Kidney tubule cell (primary cell): ENCODE measurements at regions not wholly inside any gene's neighbourhood (a gene's known extent, or its start where the extent isn't known, plus 50 kb on each side); places are given as distances from the start of the nearest gene placed in this dataset.

Experiments
- DNase-seq: peaks from one replicate; pipeline ENCODE4 v3.0.0-alpha.2; 2018; ENCODE audit warnings: low spot score

DNA sequence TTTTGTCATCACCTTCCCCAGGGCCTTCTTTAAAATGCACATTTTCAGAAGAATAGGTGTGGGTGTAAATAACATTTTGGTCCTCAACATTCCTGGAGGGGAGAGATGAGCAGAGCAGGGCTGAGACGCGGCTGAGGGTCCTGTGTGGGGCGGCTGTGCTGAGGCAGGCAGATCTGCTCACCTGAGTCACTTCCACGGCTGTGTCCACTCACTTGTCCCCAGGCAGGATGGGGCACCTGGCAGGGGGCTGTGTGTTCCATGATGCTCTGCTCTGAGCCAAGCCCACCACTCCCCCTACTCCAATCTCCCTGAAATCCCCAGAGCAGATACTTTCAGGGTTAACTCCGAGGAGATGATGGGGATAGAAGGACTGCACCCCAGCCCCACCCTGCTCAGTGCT lies 93.8 kb downstream of the GLRX3 start:
- DNase-seq: no peak

DNA sequence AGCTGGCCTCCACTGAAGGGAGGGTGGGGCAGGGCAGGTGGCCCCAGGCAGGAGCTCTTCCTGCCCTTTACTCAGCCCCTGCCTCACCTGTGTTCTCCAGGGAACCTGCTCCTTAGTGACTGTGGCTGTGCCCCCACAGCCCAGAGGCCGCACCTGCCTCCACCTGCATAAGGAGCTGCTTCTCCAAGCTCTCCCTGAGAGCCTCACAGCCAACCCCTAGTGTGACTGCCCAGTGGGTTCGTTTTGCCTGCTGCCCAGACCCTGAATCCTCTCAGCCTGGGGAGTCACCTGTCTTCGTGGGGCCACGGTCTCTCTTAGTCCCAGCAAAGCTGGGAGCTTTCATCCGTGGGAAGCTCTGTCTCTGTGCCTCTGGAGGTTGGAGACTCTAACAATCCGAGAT lies 94.4 kb downstream of the GLRX3 start:
- DNase-seq: no peak

DNA sequence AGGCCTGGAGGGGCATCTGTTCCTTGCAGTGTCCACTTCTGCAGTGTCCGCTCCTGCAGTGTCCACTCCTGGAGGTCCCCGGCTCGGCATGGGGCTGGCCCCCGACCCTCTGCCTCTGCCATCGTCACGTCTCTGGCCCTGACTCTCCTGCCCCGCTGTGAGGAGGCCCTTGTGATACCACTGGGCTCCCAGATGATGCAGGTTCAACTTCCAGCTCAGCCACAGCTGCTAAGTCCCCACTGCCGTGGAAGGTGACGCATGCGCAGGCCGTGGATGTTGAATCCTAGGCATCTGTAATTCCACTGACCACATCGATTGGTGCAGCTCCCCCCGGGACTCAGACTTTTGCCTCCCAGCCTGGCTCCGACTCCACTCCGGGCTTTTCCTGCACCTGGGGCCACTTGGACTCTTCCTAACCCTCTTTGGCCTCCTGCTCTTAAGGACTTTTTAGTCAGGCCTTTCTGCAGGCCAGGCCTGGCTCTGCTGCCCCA lies 95.1 kb downstream of the GLRX3 start:
- DNase-seq: no peak

DNA sequence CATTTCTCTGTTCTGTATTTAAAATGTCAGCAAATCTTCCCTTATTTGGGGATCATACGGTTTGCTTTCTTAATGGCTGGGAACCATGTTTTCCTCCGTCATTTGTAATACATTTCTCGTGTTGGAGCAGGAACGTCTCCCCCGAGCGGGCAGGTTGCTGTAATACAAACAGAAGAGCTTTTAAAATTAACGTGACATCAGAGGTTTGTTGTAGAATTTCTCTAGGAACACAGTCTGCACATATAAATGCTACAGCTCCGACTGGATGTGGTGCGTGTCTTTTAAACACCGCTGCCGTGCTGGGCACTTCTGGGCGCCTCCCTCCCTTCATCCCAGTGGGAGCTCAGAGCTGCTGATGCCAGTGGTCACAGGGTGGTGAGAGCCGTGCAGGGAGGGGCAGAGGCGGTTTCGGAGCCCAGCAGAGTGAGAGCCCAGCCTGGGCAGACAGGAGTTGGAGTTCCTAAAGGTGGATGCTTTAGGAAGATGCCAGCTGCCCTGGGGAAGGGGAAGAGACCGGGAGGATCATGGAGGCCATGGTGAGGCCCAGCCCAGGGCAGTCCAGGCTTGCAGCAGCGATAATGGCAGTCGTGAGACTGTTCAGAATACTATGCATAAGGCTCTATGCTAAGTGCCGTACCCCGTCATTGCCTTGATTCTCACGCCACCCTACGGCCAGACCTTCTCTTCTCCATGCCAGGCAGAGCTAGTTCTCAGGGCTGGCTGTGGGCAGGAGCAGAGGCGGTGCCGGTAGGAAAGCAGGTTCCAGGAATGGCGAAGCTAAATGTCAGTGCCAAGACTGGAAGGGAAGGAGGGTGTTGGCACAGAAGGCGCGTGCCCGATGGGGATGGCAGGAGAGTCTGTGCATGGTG lies 96.2 kb downstream of the GLRX3 start:
- no peak for DNase-seq

DNA sequence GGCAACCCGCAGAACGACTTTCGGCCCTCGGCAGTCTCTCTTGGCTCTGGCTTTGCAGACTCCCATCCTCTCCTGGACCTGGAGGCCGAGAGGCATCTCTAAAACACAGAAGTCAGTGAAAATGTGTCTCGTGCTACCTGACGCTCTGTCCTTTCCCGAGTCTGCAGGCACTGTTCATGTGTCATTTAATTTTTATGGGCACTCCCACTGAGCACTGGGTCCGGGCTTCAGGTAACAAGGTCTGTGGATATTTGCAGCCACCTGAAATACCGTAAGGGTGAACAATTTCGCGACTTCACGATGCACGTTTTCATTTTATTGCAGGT lies 96.8 kb downstream of the GLRX3 start:
- no peak for DNase-seq

DNA sequence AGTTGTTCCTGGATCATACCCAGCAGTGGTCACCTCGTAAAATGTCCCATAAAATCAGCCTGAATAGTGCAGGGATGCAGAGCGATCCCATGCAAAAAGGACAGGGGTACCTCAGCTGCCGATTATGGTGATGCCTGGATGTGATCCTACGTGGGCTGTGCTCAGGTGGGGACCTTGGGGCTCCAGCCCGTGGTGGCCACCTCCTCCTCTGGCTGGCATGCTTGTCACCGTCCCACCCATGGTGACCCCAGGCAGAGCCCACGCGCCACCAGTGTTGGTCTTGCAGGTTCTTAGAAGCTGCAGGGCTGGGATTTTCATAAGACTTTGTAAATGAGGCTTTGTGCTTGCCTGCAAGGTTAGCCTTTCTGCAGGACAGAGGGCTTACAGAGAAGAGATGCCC lies 97.2 kb downstream of the GLRX3 start:
- DNase-seq: no peak

DNA sequence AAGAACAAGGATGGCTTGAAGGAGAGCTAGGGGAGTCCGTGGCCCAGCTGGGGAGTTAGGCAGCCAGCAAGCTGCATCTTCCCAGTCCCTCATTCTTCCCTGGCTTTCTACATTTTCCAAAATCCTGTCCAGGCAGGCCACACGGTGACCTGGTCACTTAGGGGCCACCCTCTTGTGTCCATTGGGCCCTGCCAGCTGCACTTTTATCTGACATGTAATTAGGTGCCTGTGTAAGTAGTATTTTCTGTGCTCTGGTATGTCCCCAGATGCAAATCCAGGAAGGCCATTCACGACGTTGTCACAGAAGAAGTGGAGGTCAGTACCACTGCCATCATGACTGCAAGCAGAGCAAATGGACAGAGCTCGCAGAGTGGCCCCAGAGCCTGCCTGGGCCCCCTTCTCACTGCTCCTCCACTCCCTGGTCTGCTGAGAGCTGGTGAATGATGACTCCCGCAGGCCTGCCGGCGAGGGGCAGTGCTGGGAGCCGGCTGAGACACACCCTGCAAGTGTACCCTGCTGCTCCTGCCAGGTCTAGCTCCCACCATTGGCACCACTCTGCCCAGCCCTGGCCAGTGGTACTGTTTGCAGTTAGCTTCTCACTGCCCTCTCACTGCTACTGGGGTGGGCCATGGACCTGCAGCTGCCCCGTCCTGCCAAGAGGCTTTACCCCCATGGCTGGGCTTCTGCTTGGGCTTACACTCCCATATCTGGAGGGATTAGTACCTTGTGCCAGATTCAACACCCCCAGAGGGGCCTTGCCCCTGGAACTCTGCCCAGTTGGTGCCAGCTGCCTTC lies 98.2 kb downstream of the GLRX3 start:
- no peak for DNase-seq

DNA sequence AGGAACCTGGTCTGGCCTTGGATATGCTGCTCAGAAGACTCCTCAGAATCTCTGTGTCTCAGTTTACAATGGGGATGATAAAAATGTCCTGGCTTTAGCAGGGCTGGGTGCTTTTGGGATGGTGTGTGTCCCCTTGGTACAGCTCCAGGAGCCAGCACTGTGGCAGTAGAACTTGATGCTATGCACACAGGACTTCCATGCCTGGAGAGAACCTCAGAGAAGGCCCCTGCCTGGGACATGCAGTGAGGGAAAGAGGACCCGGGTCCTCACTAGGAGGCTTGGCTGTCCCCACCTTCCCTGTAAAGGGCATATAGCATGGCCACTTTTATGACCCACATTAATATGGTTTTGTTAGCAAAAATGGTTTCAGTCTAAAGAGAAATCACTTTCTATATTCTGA lies 100.5 kb downstream of the GLRX3 start:
- no peak for DNase-seq

DNA sequence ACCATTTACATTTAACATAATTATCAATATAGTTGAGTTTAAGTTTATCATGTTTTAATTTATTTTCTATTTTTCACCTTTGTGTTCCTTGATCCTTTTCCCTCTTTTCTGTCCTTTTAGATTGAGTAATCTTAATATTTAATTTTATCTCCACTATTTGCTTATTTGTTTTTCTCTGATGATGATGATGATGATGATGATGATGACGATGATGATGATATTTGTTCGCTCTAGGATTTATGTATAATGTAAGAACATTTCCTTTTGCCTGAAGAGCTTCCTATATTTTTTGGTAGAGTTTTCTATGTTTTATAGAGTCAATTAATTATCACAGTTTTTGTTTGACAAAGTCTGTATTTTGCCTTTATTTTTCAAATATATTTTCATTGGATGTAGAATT lies 104.2 kb downstream of the GLRX3 start:
- no peak for DNase-seq

DNA sequence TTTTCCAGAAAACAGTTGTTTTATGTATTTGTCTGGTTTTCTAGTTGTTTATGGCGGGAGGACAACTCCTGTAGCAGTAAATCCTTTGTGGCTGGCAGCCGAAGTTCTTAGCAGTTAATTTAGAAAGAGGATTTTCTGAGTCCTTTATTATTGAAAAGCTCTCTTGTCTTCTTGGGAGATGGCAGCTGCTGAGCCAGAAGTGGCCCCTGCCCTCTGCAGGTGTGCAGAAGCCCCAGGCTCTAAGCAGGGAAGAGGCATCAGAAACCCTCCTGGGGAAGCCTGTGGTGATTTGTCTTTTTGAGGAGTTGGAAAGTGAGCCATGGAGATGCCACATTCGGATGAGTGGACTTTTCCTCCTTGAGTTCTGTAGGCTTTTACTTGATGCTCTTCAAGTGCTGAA lies 106.3 kb downstream of the GLRX3 start:
- DNase-seq: no peak

DNA sequence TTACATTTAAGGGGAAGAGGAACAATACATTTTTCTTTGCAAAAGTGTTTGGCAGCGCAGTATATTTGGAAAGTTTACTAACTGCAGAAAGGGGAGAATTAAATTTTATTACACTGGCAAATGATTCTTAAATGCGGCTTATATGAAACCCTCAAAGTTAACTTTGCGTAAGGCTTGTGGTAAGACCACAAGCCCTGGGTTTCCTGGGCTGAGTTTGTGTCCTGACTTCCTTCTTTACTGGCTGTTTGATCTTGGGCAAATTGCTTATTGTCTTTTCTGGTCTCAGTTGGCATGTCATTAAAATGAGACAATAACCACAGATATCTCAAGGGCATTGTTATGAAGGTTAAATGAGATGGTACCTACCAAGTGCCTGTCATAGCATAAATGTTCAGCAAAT lies 106.8 kb downstream of the GLRX3 start:
- no peak for DNase-seq

DNA sequence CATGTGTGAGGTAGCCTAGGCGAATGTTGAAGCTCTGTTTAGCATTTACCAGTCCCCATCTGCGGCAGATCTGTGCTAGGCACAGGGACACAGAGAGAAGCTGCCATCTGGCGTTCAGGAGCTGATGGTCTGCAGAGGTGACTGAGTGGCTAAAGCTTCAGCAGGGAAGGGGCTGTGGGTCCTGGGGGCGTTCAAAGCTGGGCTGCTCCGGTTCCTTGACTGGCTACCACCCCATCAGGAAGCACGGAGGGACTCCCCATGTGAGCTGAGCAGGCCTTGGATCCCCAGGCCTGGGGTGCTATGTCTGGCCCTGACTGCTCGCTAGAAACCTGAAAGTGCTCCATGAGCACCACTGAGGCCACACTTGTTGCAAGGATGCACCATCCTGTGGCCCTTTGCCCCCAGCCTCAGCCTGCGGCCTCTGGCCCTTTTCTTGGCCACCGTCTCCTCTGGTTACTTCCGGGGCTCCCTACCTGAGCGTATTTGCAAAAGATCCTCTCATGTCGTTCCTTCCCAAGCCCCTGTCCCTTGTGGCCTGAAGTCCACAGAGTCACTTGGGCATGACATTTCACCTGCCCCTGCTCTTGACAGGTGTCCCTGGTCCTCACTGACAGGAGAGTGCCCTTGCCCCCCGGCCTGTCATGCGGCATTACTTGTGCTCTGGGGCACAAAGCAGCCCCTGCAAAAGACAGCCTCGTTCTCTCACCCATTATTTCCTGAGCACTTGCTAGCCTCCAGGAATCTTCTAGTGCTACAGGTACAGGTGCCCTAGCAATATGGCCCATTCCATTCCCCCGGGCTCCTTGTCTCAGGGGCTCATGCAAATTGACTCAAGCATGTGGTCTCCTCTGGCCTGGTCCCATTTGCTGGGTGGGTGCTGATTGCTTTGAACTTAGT lies 108.1 kb downstream of the GLRX3 start:
- no peak for DNase-seq

DNA sequence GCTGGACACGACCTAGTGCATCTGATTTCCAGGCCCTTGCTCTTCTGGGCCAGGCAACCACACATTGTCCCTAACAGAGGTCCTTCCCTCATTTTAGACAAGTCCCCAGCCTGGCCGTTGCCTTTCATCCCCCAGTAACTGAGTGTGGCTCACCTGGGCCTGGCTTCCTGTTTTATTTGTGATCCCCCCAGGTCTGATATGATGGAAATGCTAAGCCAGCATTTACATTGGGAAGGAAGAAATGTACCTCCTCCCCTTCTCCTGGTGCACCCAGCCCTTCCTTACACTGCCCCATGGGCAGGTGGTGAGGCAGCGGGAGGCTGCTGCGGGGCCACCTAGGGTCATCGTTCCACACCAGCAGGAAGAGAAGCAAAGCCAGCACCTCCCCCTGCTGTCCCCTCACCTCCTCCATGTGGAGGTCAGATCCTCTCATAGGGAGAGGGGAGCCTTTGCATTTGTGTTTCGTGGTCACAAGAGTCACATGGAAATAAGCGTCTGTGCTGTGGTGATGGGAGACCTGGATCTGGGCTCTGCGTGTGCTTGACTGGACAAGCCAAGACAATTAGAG lies 108.8 kb downstream of the GLRX3 start:
- no peak for DNase-seq

DNA sequence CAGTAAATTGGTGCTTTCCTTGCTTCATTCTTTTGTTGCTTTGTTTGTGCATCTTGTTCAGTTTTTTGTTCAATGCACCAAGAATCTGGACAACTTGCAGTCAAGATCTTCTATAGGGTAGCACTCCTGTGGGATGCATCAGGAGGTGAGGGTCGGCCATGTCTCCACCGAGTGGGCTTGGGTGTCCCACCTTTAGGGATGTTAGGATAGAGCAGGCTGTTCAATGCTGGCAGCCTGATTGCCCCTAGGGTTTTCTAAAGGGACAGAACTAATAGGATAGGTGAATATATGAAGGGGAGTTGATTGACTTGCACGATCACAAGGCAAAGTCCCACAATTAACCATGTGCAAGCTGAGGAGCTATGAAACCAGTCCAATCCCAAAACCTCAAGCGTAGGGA lies 109.9 kb downstream of the GLRX3 start:
- DNase-seq: no peak

DNA sequence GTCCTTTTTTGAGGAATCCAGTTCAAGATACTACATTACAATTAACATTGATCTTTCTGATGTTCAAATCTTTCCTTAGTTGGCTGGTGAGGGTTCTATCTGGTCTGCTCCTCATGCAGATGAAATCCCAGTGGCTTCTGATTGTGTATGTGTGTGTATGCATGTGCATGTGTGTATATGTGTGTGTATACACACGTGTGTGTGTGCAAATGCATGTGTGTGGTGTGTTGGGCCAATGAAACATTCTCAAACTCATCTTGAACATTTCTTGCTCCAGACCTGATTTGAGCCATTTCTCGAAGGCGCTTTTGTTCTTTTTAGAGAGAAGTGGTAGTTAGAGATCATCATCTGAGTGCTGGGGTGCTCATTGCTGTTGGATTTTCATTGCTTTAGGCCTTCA lies 113.9 kb downstream of the GLRX3 start:
- no peak for DNase-seq

DNA sequence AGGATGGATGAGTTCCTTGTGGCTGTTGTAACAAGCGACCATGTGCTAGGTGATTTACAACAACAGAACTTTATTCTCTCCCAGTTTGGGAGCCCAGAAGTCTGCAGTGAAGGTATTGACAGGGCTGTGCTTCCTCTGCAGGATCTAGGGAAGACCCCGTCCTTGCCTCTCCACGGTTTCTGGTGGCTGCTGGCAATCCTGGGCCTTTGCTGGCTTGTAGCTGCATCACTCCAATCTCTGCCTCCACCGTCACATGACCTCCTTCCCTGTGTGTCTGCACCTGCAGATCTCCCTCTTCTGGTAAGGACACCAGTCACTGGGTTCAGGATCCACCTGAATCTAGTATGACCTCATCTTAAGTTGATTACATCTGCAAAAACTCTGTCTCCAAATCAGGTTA lies 115.6 kb downstream of the GLRX3 start:
- DNase-seq: no peak

DNA sequence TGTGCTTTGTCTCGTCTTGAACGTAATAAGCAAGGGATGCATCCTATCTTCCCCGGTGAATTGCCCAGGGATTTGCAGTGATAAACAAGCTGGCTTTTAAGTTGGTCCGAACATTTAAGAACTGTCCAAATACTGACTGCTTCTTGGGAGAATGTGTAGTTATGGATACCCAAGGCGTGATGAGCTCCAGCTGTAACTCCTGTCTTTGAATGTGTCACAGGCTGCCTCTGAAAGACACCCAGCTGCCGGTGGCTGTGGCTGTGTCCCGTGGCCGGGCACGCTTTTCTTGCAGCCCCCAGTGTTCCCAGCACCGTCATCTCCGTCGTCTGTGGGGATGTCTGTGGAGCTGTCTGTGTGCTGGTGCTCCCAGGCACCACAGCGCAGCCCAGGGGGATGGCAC lies 118.1 kb downstream of the GLRX3 start:
- no peak for DNase-seq

DNA sequence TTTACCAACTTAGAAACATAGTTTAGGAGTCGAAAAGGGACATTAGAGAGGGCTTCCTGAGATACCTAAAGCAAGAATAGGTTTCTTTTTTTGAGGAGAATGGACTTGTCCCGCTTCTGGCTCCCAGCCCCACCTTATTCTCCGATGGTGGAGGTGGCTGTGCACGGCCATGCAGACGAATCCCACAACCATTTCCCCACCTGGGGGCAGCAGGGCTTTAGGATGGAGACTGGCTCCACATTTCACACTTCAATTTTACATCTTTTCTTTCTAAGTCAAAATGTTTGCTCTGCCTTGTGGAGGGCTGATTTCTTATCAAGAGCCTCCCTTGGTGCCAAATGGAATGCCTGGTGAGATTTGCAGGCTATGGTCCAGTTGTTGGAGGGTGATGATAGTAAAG lies 118.5 kb downstream of the GLRX3 start:
- DNase-seq: no peak

DNA sequence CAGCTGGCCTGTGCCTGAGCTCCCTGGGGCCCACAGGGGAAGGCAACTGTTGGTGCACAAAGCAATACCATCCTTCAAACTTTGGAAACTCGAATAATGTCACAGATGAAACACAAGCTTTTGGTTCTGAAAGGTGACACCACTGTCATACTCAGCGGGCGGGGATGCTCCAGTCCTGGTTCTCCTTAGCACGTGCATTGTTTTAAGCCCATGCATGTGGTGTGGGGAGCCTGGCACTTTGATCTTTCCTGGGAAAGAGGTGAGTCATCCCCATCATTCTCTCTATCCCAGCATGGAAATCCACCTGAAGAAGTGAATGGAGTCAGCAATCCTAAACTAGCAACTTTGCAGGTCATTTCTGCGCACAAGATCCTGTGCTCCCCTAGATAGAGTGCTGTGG lies 119.6 kb downstream of the GLRX3 start:
- no peak for DNase-seq

DNA sequence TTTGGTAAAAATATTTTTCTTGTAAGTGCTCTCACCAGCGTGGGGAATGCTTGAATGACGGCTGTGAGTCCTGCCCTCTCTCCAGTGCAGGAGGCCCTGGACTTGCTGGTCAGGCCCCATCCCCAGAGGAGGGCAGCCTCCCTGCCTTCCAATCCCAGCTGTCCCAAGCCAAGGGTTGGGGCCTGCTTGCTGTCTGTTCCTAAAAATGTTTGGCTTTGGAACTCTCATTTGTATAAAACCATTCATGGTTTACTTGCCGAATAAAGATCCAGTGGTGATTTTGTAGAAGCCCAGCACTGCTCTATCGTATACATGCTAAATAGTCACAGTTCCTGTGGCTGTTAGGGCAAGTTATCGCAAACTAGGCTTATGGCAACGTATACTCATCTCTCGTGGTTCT lies 121.7 kb downstream of the GLRX3 start:
- no peak for DNase-seq

DNA sequence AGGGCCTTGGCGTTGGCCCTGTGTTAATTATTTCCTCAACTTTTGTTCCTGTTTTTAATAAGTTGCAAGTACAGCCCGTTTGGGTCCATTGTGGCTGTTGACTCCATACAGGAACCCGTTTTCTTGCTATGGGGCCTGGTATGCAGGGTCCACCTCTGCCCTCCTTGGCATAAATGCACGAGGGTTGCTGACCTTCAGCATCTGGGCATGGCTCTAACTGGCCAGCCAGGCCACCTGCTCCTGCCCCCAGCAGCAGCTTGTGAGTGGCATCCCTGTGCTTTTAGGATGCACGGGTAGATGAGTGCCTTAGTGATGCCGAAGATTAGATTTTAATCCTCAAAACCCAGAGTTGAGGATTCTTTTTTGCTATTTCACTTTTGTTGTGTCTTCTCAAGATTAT lies 123.2 kb downstream of the GLRX3 start:
- DNase-seq: no peak

DNA sequence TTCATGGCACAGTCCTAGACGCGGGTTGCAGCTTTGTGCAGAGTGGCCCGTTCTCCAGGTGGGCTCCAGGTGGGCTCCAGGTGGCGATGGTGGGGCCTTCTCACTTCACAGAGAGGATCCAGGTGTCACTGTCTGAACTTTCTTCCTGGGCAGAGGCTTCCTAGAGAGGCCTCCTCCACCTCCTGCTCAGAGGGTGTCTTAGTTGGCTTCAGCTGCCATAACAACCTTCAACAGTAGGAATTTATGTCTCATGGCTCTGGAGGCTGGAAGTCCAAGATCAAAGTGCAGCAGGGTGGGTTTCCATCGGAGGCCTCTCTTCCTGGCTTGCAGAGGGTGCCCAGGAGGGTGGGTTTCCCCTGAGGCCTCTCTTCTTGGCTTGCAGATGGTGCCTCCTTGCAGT lies 125.1 kb downstream of the GLRX3 start:
- DNase-seq: no peak
